ENCODE measurements at regions not wholly inside any gene's neighbourhood (a gene's known extent, or its start where the extent isn't known, plus 50 kb on each side); places are given as distances from the start of the nearest gene placed in this dataset.

DNA sequence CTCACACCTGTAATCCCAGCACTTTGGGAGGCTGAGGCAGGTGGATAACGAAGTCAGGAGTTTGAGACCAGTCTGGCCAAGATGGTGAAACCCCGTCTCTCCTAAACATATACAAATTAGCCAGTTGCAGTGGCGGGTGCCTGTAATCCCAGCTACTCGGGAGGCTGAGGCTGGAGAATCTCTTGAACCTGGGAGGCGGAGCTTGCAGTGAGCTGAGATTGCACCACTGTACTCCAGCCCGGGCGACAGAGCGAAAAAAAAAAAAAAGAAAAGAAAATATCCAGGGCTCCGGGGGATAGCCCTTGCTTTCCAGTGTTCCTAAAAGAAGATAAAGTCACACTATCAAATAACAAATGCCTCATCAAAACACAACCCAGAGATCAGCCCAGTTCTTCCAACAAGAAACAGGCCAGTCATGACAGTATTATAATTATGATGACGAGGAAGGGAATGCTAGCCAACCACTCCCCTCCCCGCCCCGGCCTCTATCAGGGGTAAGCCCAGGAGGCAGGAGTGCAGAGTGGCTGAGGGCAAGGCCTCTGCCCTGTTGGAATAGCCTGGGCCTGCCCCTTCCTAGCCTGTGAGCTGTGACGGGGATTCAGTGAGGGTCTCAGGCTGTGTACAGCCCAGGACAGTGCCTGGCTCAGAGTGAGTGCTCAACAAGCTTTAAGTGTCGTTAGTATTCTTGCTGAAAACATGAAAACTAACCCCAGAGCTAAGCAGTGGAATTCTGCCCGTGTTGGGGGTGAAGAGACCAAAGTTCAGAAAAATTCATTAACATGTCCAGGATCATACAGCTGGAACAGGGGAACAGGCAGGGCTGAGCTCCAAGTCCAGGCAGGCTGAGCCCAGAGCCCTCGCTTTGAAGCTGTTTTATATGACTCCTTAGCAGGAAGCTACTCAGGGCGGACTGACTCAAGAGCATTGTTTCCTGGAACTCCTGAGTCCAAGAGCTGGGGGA lies 54.3 kb downstream of the FAM241B start:
- Histone ChIP-seq H3K36me3 (no peaks in the 10 kb centered on the region), H3K27me3 (no peaks in the 10 kb centered on the region), H3K27ac (peak overlapping the region; percentile 78 to 98 (median 93)), H3K4me1 (peaks cover 0 to 33% (median 10%) of the 10 kb centered on the region in 4 donors), H3K9me3 (no peaks in the 10 kb centered on the region), H3K4me3 (peak overlapping the region; percentile 16 to 42 (median 40))
- TF ChIP-seq, protein P1, sequence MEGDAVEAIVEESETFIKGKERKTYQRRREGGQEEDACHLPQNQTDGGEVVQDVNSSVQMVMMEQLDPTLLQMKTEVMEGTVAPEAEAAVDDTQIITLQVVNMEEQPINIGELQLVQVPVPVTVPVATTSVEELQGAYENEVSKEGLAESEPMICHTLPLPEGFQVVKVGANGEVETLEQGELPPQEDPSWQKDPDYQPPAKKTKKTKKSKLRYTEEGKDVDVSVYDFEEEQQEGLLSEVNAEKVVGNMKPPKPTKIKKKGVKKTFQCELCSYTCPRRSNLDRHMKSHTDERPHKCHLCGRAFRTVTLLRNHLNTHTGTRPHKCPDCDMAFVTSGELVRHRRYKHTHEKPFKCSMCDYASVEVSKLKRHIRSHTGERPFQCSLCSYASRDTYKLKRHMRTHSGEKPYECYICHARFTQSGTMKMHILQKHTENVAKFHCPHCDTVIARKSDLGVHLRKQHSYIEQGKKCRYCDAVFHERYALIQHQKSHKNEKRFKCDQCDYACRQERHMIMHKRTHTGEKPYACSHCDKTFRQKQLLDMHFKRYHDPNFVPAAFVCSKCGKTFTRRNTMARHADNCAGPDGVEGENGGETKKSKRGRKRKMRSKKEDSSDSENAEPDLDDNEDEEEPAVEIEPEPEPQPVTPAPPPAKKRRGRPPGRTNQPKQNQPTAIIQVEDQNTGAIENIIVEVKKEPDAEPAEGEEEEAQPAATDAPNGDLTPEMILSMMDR (IDR thresholded peaks at IDR 0.05), result no peak
- peak; percentile 73 for TF ChIP-seq POLR2A (IDR thresholded peaks at IDR 0.05)
- peak; percentile 89 to 93 (median 92) for DNase-seq
- WGBS (ENCODE audit: insufficient coverage, low coverage, low lambda C conversion rate, missing lambda C conversion rate), result 14% methylated on average over 16 of the region's 17 CpGs
- intact Hi-C loops (cut with DNase I), result no loop called here
- ATAC-seq, result peak; percentile 75 to 85 (median 78)

DNA sequence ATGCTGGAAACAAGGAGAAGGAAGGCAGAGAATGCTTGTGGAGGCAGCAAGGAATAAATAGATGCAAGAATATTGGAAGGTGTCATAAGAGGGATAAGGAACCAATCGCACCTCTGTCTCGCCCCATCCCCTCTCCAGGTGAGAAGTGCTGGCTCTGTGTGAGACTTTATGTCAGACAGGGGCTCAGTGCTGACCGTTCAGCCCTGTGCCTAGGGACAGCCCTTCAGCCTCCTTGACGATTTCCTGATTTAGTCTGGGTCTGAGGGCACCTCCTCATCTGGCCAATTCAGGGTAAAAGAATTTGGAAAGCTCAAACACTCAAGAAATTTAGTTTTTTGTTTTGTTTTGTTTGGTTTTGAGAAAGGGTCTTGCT lies 54.9 kb downstream of the FAM241B start:
- ATAC-seq (peak in 1 of 4 donors; percentile 5), DNase-seq (no peak)
- WGBS (ENCODE audit: insufficient coverage, low coverage, low lambda C conversion rate, missing lambda C conversion rate), result 14% methylated on average over 4 of the region's 4 CpGs
- H3K9me3 ChIP-seq, result no peaks in the 10 kb centered on the region
- intact Hi-C loops (cut with DNase I), result no loop called here
- H3K4me3 ChIP-seq, result peak overlapping the region; percentile 16 to 42 (median 40)
- peak overlapping the region; percentile 78 to 98 (median 93) for H3K27ac ChIP-seq
- TF ChIP-seq, protein P1 (IDR thresholded peaks at IDR 0.05), result no peak
- TF ChIP-seq POLR2A (IDR thresholded peaks at IDR 0.05), result no peak
- no peaks in the 10 kb centered on the region for H3K36me3 ChIP-seq
- H3K4me1 ChIP-seq, result peaks cover 0 to 33% (median 10%) of the 10 kb centered on the region in 4 donors
- no peaks in the 10 kb centered on the region for H3K27me3 ChIP-seq

DNA sequence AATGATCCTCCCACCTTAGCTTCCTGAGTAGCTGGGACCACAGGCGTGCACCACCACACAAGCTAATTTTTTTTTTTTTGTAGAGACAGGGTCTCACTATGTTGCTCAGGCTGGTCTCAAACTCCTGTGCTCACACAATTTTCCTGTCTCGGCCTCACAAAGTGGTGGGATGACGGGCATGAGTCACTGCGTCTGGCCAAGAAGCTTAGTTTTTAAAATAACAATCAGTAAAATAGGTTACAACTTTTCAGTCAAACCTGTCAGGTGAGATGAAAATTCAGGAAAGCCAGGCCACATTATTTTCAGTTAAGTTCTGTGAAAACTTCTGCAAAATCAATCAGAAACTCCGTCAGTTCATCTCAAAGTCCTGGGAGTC lies 55.4 kb downstream of the FAM241B start:
- Histone ChIP-seq H3K36me3 (no peaks in the 10 kb centered on the region), H3K27ac (peak overlapping the region; percentile 78 to 98 (median 93)), H3K27me3 (no peaks in the 10 kb centered on the region), H3K4me3 (peak overlapping the region; percentile 16 to 42 (median 40)), H3K4me1 (peaks cover 0 to 33% (median 10%) of the 10 kb centered on the region in 4 donors), H3K9me3 (no peaks in the 10 kb centered on the region)
- ATAC-seq (no peak), DNase-seq (no peak)
- intact Hi-C loops (cut with DNase I), result no loop called here
- WGBS (ENCODE audit: insufficient coverage, low coverage, low lambda C conversion rate, missing lambda C conversion rate), result 26% methylated on average over 5 of the region's 5 CpGs
- TF ChIP-seq POLR2A (IDR thresholded peaks at IDR 0.05), result no peak
- TF ChIP-seq, protein P1 (IDR thresholded peaks at IDR 0.05), result no peak

DNA sequence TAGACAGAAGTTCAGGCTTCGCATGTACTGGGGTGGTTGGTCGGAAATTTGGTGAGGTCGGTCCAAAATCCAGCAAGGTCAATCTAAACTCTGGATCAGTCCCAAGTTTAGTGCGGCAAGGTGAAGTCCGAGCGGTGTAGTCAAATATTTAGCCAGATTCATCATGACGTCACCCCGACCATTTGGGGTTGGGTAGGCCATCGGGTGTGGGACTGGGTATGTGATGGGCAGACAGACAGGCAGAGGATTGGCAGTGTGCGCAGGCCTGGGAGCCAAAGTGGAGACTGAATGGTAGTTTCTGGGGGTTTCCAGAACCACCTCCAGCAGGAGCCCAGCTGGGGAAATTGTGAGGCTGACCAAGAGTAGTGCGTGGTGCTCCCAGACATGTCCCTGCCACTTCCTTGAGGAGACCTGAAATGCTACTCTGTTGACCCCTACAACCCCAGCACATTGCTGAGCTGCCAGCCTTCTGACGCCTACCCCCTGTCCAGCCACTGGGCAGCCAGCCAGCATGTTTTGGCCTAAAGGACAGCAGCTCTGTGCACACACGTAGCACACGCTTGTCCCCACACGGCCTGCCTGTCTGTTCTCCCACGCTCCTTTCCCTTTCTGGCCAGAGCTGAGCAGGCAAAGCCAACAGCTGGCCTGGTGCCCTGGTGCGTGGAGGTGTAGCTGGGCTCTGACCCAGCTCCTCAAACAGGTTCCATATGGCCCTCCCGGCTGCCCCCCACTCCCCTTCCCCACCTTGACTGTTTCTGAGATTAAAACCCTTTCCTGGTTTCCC lies 55.9 kb downstream of the FAM241B start:
- no peaks in the 10 kb centered on the region for H3K27me3 ChIP-seq
- DNase-seq (peak; percentile 94 to 97 (median 97)), ATAC-seq (peak; percentile 72 to 78 (median 76))
- 42% methylated on average over 10 of the region's 18 CpGs for WGBS (ENCODE audit: insufficient coverage, low coverage, low lambda C conversion rate, missing lambda C conversion rate)
- intact Hi-C loops (cut with DNase I), result no loop called here
- H3K4me3 ChIP-seq, result peak overlapping the region in 2 of 3 donors; percentile 16 to 42
- peak overlapping the region; percentile 78 to 98 (median 93) for H3K27ac ChIP-seq
- H3K36me3 ChIP-seq, result no peaks in the 10 kb centered on the region
- H3K4me1 ChIP-seq, result peaks cover 0 to 33% (median 10%) of the 10 kb centered on the region in 4 donors
- no peaks in the 10 kb centered on the region for H3K9me3 ChIP-seq
- TF ChIP-seq POLR2A (IDR thresholded peaks at IDR 0.05), result peak; percentile 39
- TF ChIP-seq, protein P1 (IDR thresholded peaks at IDR 0.05), result no peak

Data from right lobe of liver (tissue), 6 donors.